Testis (tissue), 2 donors: ENCODE measurements at regions not wholly inside any gene's neighbourhood (a gene's known extent, or its start where the extent isn't known, plus 50 kb on each side); places are given as distances from the start of the nearest gene placed in this dataset.

Experiments used
- CTCF ChIP-seq, 3 experiments: fragments of 450-650 bp in 2 of 3; fragments of 200-600 bp in 1 of 3; sonication (generic) in 1 of 3; IDR thresholded peaks; one replicate each; pipeline ENCODE4 v1.5.1; 2016 to 2019; ENCODE audit warnings: antibody characterized with exemption in 3 of 3, mild to moderate bottlenecking in 2 of 3, moderate library complexity in 1 of 3
- POLR2A ChIP-seq: fragments of 450-650 bp; IDR thresholded peaks from one replicate; pipeline ENCODE4 v1.6.1; 2017; ENCODE audit warnings: antibody characterized with exemption, mild to moderate bottlenecking, moderate library complexity

- TF ChIP-seq CTCF (IDR thresholded peaks at IDR 0.05) (no peak), POLR2A (no peak)
Observed at GRCh38 chr11:92888696-92889095, 80.8 kb upstream of the MTNR1B start.
